Caco-2 (cell line): ENCODE measurements at regions not wholly inside any gene's neighbourhood (a gene's known extent, or its start where the extent isn't known, plus 50 kb on each side); places are given as distances from the start of the nearest gene placed in this dataset.

Source experiments
- BruUV-seq: library from RNA; stranded (reverse); fragments of 400-500 nt; replicated peaks from 2 replicates; lab custom pipeline; 2021; lab: Mats Ljungman, UMichigan
- CTCF ChIA-PET: fragments of 300-600 bp; sonication (Branson Sonifier 250); formaldehyde crosslinking; loops from one replicate; lab custom pipeline; 2022; ENCODE audit warnings: antibody characterized with exemption; lab: Charles Lee
- POLR2A ChIA-PET: fragments of 300-600 bp; sonication (Branson Sonifier 250); formaldehyde crosslinking; loops from one replicate; lab custom pipeline; 2022; ENCODE audit warnings: antibody characterized with exemption; lab: Charles Lee
- DNase-seq, 2 experiments: peaks; one replicate each; pipeline versions ENCODE4 v3.0.0 to v3.0.0-alpha.2; 2020 to 2022
- H3K27me3 ChIP-seq: replicated peaks from 2 replicates; pipeline ENCODE4 v1.6.0; 2011; ENCODE audit warnings: low read length; ENCODE audit not compliant: control insufficient read depth, insufficient read depth
- H3K36me3 ChIP-seq: 2 replicates; pipeline ENCODE4 v1.5.1; 2011; ENCODE audit warnings: low read length; ENCODE audit not compliant: control insufficient read depth, insufficient read depth
- H3K4me1 ChIP-seq: fragments of 250-450 bp; sonication (Bioruptor Pico); 2 replicates; pipeline ENCODE4 v1.5.1; 2020; ENCODE audit warnings: mild to moderate bottlenecking
- H3K4me3 ChIP-seq: 2 replicates; pipeline ENCODE4 v1.5.1; 2011; ENCODE audit warnings: low read depth, mild to moderate bottlenecking, control low read depth, low read length
- H3K9me3 ChIP-seq: fragments of 250-450 bp; sonication (Bioruptor Pico); 2 replicates; pipeline ENCODE4 v1.5.1; 2020; ENCODE audit warnings: mild to moderate bottlenecking, moderate library complexity
- H3K27ac Mint-ChIP-seq: one replicate; pipeline ENCODE4 v1.8.0; 2022; ENCODE audit warnings: mixed read lengths; ENCODE audit not compliant: unreplicated experiment
- H3K27me3 Mint-ChIP-seq: one replicate; pipeline ENCODE4 v1.8.0; 2022; ENCODE audit warnings: mixed read lengths; ENCODE audit not compliant: insufficient read depth, unreplicated experiment
- H3K36me3 Mint-ChIP-seq: one replicate; pipeline ENCODE4 v1.8.0; 2022; ENCODE audit warnings: mild to moderate bottlenecking, mixed read lengths; ENCODE audit not compliant: insufficient read depth, unreplicated experiment
- H3K4me1 Mint-ChIP-seq: one replicate; pipeline ENCODE4 v1.8.0; 2022; ENCODE audit warnings: low read depth, mixed read lengths; ENCODE audit not compliant: unreplicated experiment
- H3K4me3 Mint-ChIP-seq: one replicate; pipeline ENCODE4 v1.8.0; 2022; ENCODE audit warnings: mild to moderate bottlenecking, moderate library complexity, mixed read lengths; ENCODE audit not compliant: unreplicated experiment
- H3K9me3 Mint-ChIP-seq: one replicate; pipeline ENCODE4 v1.8.0; 2022; ENCODE audit warnings: mixed read lengths; ENCODE audit not compliant: unreplicated experiment
- CTCF ChIP-seq, 2 experiments: fragments of 200-600 bp in 1 of 2; IDR thresholded peaks; 1 replicate in 1 of 2; 2 replicates in 1 of 2; pipeline versions ENCODE4 v1.5.1 to v1.8.0; 2011 to 2022; ENCODE audit warnings: antibody characterized with exemption in 1 of 2, control low read depth in 1 of 2, inconsistent platforms in 1 of 2, low read depth in 1 of 2, low read length in 1 of 2, mild to moderate bottlenecking in 1 of 2, moderate library complexity in 1 of 2; ENCODE audit not compliant: insufficient read depth in 1 of 2, severe bottlenecking in 1 of 2, unreplicated experiment in 1 of 2
- intact Hi-C: fragments of 100-400 bp; cut with micrococcal nuclease; formaldehyde crosslinking; loops from one replicate; pipeline ENCODE4 v1.10.0; 2022; ENCODE audit not compliant: unreplicated experiment

GRCh38 chrX:793216-793770, 162.7 kb downstream of the SHOX start:
- no peaks in the 10 kb centered on the region for H3K4me1 Mint-ChIP-seq
- TF ChIP-seq CTCF (IDR thresholded peaks at IDR 0.05; ENCODE audit: insufficient read depth in 1 of 2, low read depth in 1 of 2, low read length in 1 of 2, severe bottlenecking in 1 of 2, unreplicated experiment in 1 of 2) = no peak
- H3K36me3 Mint-ChIP-seq = no peaks in the 10 kb centered on the region
- intact Hi-C loops = no loop called here
- POLR2A ChIA-PET = no interaction called here
- Histone ChIP-seq H3K36me3 (no peaks in the 10 kb centered on the region), H3K9me3 (no peaks in the 10 kb centered on the region), H3K4me3 (no peak overlapping the region), H3K27me3 (no peaks in the 10 kb centered on the region), H3K4me1 (no peaks in the 10 kb centered on the region)
- CTCF ChIA-PET = no interaction called here
- no peaks in the 10 kb centered on the region for H3K27me3 Mint-ChIP-seq
- no peak for DNase-seq
- no peaks in the 10 kb centered on the region for H3K9me3 Mint-ChIP-seq
- H3K27ac Mint-ChIP-seq = no peak overlapping the region
- no peak overlapping the region for H3K4me3 Mint-ChIP-seq
- no TSS peak for BruUV-seq

- H3K27me3 Mint-ChIP-seq = no peaks in the 10 kb centered on the region
- CTCF ChIA-PET = no interaction called here
Observed at GRCh38 chrX:791479-792034, 161.0 kb downstream of the SHOX start.

GRCh38 chrX:790783-791360, 160.3 kb downstream of the SHOX start:
- CTCF ChIA-PET = no interaction called here
- no peaks in the 10 kb centered on the region for H3K27me3 ChIP-seq
- no peaks in the 10 kb centered on the region for H3K36me3 ChIP-seq
- no peaks in the 10 kb centered on the region for H3K4me1 ChIP-seq
- no peaks in the 10 kb centered on the region for H3K27me3 Mint-ChIP-seq
- H3K4me1 Mint-ChIP-seq = no peaks in the 10 kb centered on the region
- no peak overlapping the region for H3K4me3 ChIP-seq
- no peaks in the 10 kb centered on the region for H3K9me3 Mint-ChIP-seq
- H3K9me3 ChIP-seq = no peaks in the 10 kb centered on the region
- TF ChIP-seq CTCF (IDR thresholded peaks at IDR 0.05; ENCODE audit: insufficient read depth in 1 of 2, low read depth in 1 of 2, low read length in 1 of 2, severe bottlenecking in 1 of 2, unreplicated experiment in 1 of 2) = no peak
- intact Hi-C loops = no loop called here
- no peak overlapping the region for H3K27ac Mint-ChIP-seq
- H3K36me3 Mint-ChIP-seq = no peaks in the 10 kb centered on the region
- POLR2A ChIA-PET = no interaction called here
- BruUV-seq = no TSS peak
- no peak for DNase-seq
- no peak overlapping the region for H3K4me3 Mint-ChIP-seq

More at GRCh38 chrX:791479-792034, 161.0 kb downstream of the SHOX start:
- Histone ChIP-seq H3K4me3 (no peak overlapping the region), H3K9me3 (no peaks in the 10 kb centered on the region), H3K27me3 (no peaks in the 10 kb centered on the region), H3K4me1 (no peaks in the 10 kb centered on the region), H3K36me3 (no peaks in the 10 kb centered on the region)
- intact Hi-C loops = no loop called here
- no peaks in the 10 kb centered on the region for H3K4me1 Mint-ChIP-seq
- H3K9me3 Mint-ChIP-seq = no peaks in the 10 kb centered on the region
- POLR2A ChIA-PET = no interaction called here
- BruUV-seq = no TSS peak
- no peaks in the 10 kb centered on the region for H3K36me3 Mint-ChIP-seq
- H3K27ac Mint-ChIP-seq = no peak overlapping the region
- H3K4me3 Mint-ChIP-seq = no peak overlapping the region
- TF ChIP-seq CTCF (IDR thresholded peaks at IDR 0.05; ENCODE audit: insufficient read depth in 1 of 2, low read depth in 1 of 2, low read length in 1 of 2, severe bottlenecking in 1 of 2, unreplicated experiment in 1 of 2) = no peak
- no peak for DNase-seq
